ENCODE measurements at regions not wholly inside any gene's neighbourhood (a gene's known extent, or its start where the extent isn't known, plus 50 kb on each side); places are given as distances from the start of the nearest gene placed in this dataset.

GRCh38 chr5:33260098-33260497 is 180.7 kb upstream of the TARS1 start:
- no peak for FAIRE-seq

- FAIRE-seq: no peak
Observed at GRCh38 chr5:33261305-33261704, 179.5 kb upstream of the TARS1 start.

GRCh38 chr5:33261747-33262146 is 179.0 kb upstream of the TARS1 start:
- no peak for FAIRE-seq

- FAIRE-seq: no peak
Observed at GRCh38 chr5:33267801-33268200, 173.0 kb upstream of the TARS1 start.

GRCh38 chr5:33268374-33268773 is 172.4 kb upstream of the TARS1 start:
- FAIRE-seq: no peak

- FAIRE-seq: no peak
Observed at GRCh38 chr5:33270671-33271070, 170.1 kb upstream of the TARS1 start.

GRCh38 chr5:33271606-33272005 is 169.2 kb upstream of the TARS1 start:
- no peak for FAIRE-seq

GRCh38 chr5:33272288-33272687 is 168.5 kb upstream of the TARS1 start:
- no peak for FAIRE-seq

GRCh38 chr5:33273985-33274384 is 166.8 kb upstream of the TARS1 start:
- no peak for FAIRE-seq

- FAIRE-seq: no peak
Observed at GRCh38 chr5:33275391-33275790, 165.4 kb upstream of the TARS1 start.

GRCh38 chr5:33275921-33276627 is 164.7 kb upstream of the TARS1 start:
- FAIRE-seq: no peak

GRCh38 chr5:33276628-33276950 is 164.2 kb upstream of the TARS1 start:
- no peak for FAIRE-seq

- no peak for FAIRE-seq
Observed at GRCh38 chr5:33277061-33277650, 163.6 kb upstream of the TARS1 start.

- FAIRE-seq: no peak
Observed at GRCh38 chr5:33281431-33281843, 159.3 kb upstream of the TARS1 start.

GRCh38 chr5:33282157-33282556 is 158.6 kb upstream of the TARS1 start:
- FAIRE-seq: no peak

GRCh38 chr5:33282696-33283095 is 158.1 kb upstream of the TARS1 start:
- no peak for FAIRE-seq

- FAIRE-seq: peak; percentile 80
Observed at GRCh38 chr5:33283243-33283642, 157.5 kb upstream of the TARS1 start.

- no peak for FAIRE-seq
Observed at GRCh38 chr5:33284681-33285080, 156.1 kb upstream of the TARS1 start.

GRCh38 chr5:33287242-33287641 is 153.5 kb upstream of the TARS1 start:
- no peak for FAIRE-seq

GRCh38 chr5:33291216-33292000 is 149.4 kb upstream of the TARS1 start:
- no peak for FAIRE-seq

GRCh38 chr5:33297760-33298216 is 143.0 kb upstream of the TARS1 start:
- no peak for FAIRE-seq

- peak; percentile 68 for FAIRE-seq
Observed at GRCh38 chr5:33299621-33300208, 141.1 kb upstream of the TARS1 start.

- no peak for FAIRE-seq
Observed at GRCh38 chr5:33300209-33300742, 140.5 kb upstream of the TARS1 start.

Data from A204.1 (cell line).